Loucy (cell line): ENCODE measurements at regions not wholly inside any gene's neighbourhood (a gene's known extent, or its start where the extent isn't known, plus 50 kb on each side); places are given as distances from the start of the nearest gene placed in this dataset.

Experiments used
- EZH2phosphoT487 ChIP-seq: fragments of 200-600 bp; IDR thresholded peaks from 2 replicates; pipeline ENCODE4 v1.6.1; 2018; ENCODE audit warnings: antibody characterized with exemption, mild to moderate bottlenecking, moderate library complexity, borderline replicate concordance
- TF ChIP-seq, protein P1 (sequence below): fragments of 200-600 bp; sonication (generic); conservative IDR thresholded peaks from 2 replicates; pipeline ENCODE4 v1.5.1; 2014; ENCODE audit warnings: mild to moderate bottlenecking, antibody characterized with exemption, low read length

DNA sequence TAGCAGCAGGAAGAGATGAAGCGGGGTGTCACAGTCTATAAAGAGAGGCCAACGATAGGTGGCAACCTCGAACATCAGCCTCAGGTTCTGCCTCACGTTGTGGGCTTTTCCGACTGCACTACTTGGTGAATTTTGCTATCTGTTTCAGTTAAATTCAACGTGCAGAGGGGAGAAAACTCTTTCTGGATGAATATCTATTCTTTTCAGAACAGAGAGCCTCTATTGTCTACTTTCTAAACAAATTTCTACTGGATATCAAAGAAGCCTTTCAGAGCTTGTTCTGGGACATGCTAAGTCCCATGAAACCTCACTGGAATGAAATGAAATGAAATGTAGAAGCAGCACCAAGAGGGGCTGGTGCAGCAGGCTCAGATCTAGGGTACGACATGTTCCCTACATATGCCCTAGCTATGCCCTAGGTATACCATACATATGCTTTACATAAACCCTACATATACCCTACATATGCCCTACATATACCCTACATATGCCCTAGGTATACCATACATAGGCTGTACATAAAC is 116.5 kb upstream of the TRIM2 start:
- TF ChIP-seq, protein P1, sequence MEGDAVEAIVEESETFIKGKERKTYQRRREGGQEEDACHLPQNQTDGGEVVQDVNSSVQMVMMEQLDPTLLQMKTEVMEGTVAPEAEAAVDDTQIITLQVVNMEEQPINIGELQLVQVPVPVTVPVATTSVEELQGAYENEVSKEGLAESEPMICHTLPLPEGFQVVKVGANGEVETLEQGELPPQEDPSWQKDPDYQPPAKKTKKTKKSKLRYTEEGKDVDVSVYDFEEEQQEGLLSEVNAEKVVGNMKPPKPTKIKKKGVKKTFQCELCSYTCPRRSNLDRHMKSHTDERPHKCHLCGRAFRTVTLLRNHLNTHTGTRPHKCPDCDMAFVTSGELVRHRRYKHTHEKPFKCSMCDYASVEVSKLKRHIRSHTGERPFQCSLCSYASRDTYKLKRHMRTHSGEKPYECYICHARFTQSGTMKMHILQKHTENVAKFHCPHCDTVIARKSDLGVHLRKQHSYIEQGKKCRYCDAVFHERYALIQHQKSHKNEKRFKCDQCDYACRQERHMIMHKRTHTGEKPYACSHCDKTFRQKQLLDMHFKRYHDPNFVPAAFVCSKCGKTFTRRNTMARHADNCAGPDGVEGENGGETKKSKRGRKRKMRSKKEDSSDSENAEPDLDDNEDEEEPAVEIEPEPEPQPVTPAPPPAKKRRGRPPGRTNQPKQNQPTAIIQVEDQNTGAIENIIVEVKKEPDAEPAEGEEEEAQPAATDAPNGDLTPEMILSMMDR: no peak
- TF ChIP-seq EZH2phosphoT487: no peak
